ENCODE measurements at regions not wholly inside any gene's neighbourhood (a gene's known extent, or its start where the extent isn't known, plus 50 kb on each side); places are given as distances from the start of the nearest gene placed in this dataset.

DNA sequence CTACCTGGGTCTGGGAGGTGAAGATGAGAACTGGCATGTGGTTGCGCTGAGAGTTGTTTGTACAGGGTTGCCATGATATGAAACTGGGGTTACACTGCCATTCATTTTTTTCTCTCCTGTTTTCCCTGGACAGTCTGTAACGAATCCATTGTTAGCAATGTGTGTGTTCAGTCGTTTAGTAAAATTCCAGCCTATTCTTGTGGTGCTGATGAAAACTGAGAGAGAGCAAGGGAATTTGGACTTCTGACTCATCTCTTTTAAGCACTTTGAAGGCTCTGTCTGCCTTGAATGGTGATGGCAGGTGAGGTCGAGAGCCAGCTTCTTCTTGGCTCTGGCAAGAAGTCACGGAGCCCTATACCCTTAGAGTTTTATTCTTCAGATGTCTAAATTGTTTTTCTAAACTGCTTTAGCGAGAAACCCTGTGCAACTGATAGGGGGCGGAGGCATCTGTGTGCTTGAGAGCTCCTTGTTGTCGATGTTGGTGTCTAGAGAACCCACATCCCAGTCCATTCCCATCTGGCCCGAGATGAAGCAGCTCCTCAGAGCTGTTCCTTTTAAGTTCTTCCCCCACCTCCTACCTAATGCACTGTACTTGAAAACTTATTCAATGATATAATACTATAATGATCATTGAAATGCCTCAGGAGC lies 204.4 kb downstream of the TMX1 start:
- H3K4me3 ChIP-seq (ENCODE audit: low read length in 3 of 3), result no peak overlapping the region
- H3K27me3 ChIP-seq (ENCODE audit: control insufficient read depth, insufficient read depth, low read length), result no peaks in the 10 kb centered on the region
- H3K9me3 ChIP-seq (ENCODE audit: control insufficient read depth in 2 of 3, insufficient read depth in 1 of 3, low read length in 3 of 3), result no peaks in the 10 kb centered on the region
- FAIRE-seq (no peak), DNase-seq (no peak)
- H3K36me3 ChIP-seq (ENCODE audit: control insufficient read depth in 2 of 3, insufficient read depth in 3 of 3, low read length in 3 of 3), result no peaks in the 10 kb centered on the region
- no peaks in the 10 kb centered on the region for H3K4me1 ChIP-seq (ENCODE audit: control insufficient read depth in 2 of 3, insufficient read depth in 2 of 3, low read depth in 1 of 3, low read length in 3 of 3)
- H3K9ac ChIP-seq (ENCODE audit: low read length in 3 of 3), result no peak overlapping the region
- TF ChIP-seq, protein P1, sequence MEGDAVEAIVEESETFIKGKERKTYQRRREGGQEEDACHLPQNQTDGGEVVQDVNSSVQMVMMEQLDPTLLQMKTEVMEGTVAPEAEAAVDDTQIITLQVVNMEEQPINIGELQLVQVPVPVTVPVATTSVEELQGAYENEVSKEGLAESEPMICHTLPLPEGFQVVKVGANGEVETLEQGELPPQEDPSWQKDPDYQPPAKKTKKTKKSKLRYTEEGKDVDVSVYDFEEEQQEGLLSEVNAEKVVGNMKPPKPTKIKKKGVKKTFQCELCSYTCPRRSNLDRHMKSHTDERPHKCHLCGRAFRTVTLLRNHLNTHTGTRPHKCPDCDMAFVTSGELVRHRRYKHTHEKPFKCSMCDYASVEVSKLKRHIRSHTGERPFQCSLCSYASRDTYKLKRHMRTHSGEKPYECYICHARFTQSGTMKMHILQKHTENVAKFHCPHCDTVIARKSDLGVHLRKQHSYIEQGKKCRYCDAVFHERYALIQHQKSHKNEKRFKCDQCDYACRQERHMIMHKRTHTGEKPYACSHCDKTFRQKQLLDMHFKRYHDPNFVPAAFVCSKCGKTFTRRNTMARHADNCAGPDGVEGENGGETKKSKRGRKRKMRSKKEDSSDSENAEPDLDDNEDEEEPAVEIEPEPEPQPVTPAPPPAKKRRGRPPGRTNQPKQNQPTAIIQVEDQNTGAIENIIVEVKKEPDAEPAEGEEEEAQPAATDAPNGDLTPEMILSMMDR (IDR thresholded peaks at IDR 0.05; ENCODE audit: borderline replicate concordance, extremely low read depth, insufficient read depth), result no peak
- intact Hi-C loops (cut with DNase I), result no loop called here
- no peak overlapping the region for H3K27ac ChIP-seq (ENCODE audit: low read depth in 2 of 2, low read length in 2 of 2)

GRCh38 chr14:51445001-51445390 lies 204.9 kb downstream of the TMX1 start:
- no peak for DNase-seq
- Histone ChIP-seq H3K4me1 (ENCODE audit: control insufficient read depth in 2 of 3, insufficient read depth in 2 of 3, low read depth in 1 of 3, low read length in 3 of 3) (no peaks in the 10 kb centered on the region), H3K4me3 (ENCODE audit: low read length in 3 of 3) (no peak overlapping the region), H3K27me3 (ENCODE audit: control insufficient read depth, insufficient read depth, low read length) (no peaks in the 10 kb centered on the region), H3K9ac (ENCODE audit: low read length in 3 of 3) (no peak overlapping the region), H3K36me3 (ENCODE audit: control insufficient read depth in 2 of 3, insufficient read depth in 3 of 3, low read length in 3 of 3) (no peaks in the 10 kb centered on the region), H3K27ac (ENCODE audit: low read depth in 2 of 2, low read length in 2 of 2) (no peak overlapping the region), H3K9me3 (ENCODE audit: control insufficient read depth in 2 of 3, insufficient read depth in 1 of 3, low read length in 3 of 3) (no peaks in the 10 kb centered on the region)
- intact Hi-C loops (cut with DNase I), result no loop called here
- TF ChIP-seq, protein P1 (IDR thresholded peaks at IDR 0.05; ENCODE audit: borderline replicate concordance, extremely low read depth, insufficient read depth), result no peak
- no peak for FAIRE-seq

DNA sequence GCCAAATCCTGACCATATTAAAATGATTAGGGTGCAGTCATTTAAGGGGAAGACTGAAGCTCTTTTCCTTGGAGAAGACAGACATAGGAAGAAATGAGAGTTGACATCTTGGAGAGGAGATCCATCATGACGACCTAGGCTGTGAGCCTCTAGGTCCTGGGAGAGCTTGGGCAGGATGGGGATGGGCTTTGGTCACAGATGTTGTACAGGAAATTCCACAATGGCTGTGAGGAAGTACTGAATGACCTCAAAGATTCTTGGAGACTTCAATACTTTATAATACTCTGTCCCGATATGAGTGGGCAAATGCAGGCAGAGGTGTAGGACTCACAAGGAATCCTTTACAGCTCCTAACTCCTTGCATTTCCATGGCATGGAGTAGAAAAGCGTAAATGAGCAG lies 204.9 kb upstream of the FRMD6 start:
- Histone ChIP-seq H3K9ac (ENCODE audit: low read length in 3 of 3) (no peak overlapping the region), H3K27me3 (ENCODE audit: control insufficient read depth, insufficient read depth, low read length) (no peaks in the 10 kb centered on the region), H3K36me3 (ENCODE audit: control insufficient read depth in 2 of 3, insufficient read depth in 3 of 3, low read length in 3 of 3) (no peaks in the 10 kb centered on the region), H3K9me3 (ENCODE audit: control insufficient read depth in 2 of 3, insufficient read depth in 1 of 3, low read length in 3 of 3) (no peaks in the 10 kb centered on the region), H3K4me1 (ENCODE audit: control insufficient read depth in 2 of 3, insufficient read depth in 2 of 3, low read depth in 1 of 3, low read length in 3 of 3) (no peaks in the 10 kb centered on the region), H3K27ac (ENCODE audit: low read depth in 2 of 2, low read length in 2 of 2) (no peak overlapping the region), H3K4me3 (ENCODE audit: low read length in 3 of 3) (no peak overlapping the region)
- TF ChIP-seq, protein P1 (IDR thresholded peaks at IDR 0.05; ENCODE audit: borderline replicate concordance, extremely low read depth, insufficient read depth), result no peak
- FAIRE-seq, result no peak
- intact Hi-C loops (cut with DNase I), result no loop called here
- no peak for DNase-seq

GRCh38 chr14:51447411-51447810 lies 204.3 kb upstream of the FRMD6 start:
- H3K36me3 ChIP-seq (ENCODE audit: control insufficient read depth in 2 of 3, insufficient read depth in 3 of 3, low read length in 3 of 3), result no peaks in the 10 kb centered on the region
- no peak overlapping the region for H3K27ac ChIP-seq (ENCODE audit: low read depth in 2 of 2, low read length in 2 of 2)
- FAIRE-seq (no peak), DNase-seq (no peak)
- TF ChIP-seq, protein P1 (IDR thresholded peaks at IDR 0.05; ENCODE audit: borderline replicate concordance, extremely low read depth, insufficient read depth), result no peak
- H3K27me3 ChIP-seq (ENCODE audit: control insufficient read depth, insufficient read depth, low read length), result no peaks in the 10 kb centered on the region
- H3K4me3 ChIP-seq (ENCODE audit: low read length in 3 of 3), result no peak overlapping the region
- H3K9me3 ChIP-seq (ENCODE audit: control insufficient read depth in 2 of 3, insufficient read depth in 1 of 3, low read length in 3 of 3), result no peaks in the 10 kb centered on the region
- no peak overlapping the region for H3K9ac ChIP-seq (ENCODE audit: low read length in 3 of 3)
- H3K4me1 ChIP-seq (ENCODE audit: control insufficient read depth in 2 of 3, insufficient read depth in 2 of 3, low read depth in 1 of 3, low read length in 3 of 3), result no peaks in the 10 kb centered on the region
- intact Hi-C loops (cut with DNase I), result no loop called here

All from kidney (tissue), 13 donors.